IPS-20b (cell line): ENCODE measurements at regions not wholly inside any gene's neighbourhood (a gene's known extent, or its start where the extent isn't known, plus 50 kb on each side); places are given as distances from the start of the nearest gene placed in this dataset.

Experiments used
- H3K27ac ChIP-seq: one replicate; pipeline ENCODE4 v1.5.1; 2013; ENCODE audit warnings: low read length
- H3K27me3 ChIP-seq: 2 replicates; pipeline ENCODE4 v1.6.1; 2013; ENCODE audit warnings: mild to moderate bottlenecking, low read length, inconsistent platforms; ENCODE audit not compliant: insufficient read depth
- H3K36me3 ChIP-seq: 2 replicates; pipeline ENCODE4 v1.6.1; 2013; ENCODE audit warnings: low read depth, mild to moderate bottlenecking, inconsistent platforms, low read length, moderate library complexity; ENCODE audit not compliant: insufficient read depth
- H3K4me1 ChIP-seq: 2 replicates; pipeline ENCODE4 v1.6.1; 2013; ENCODE audit warnings: mild to moderate bottlenecking, control low read depth, inconsistent platforms, low read length, moderate library complexity; ENCODE audit not compliant: insufficient read depth
- H3K4me3 ChIP-seq: 2 replicates; pipeline ENCODE4 v1.5.1; 2013; ENCODE audit warnings: mild to moderate bottlenecking, low read length, inconsistent platforms
- H3K9ac ChIP-seq: 2 replicates; pipeline ENCODE4 v1.6.1; 2013; ENCODE audit warnings: low read depth, mild to moderate bottlenecking, inconsistent platforms, low read length, moderate library complexity
- H3K9me3 ChIP-seq: 2 replicates; pipeline ENCODE4 v1.6.1; 2013; ENCODE audit warnings: mild to moderate bottlenecking, low read depth, low read length, inconsistent platforms; ENCODE audit not compliant: insufficient read depth

- Histone ChIP-seq H3K4me3 (no peak overlapping the region), H3K9ac (no peak overlapping the region), H3K27me3 (no peaks in the 10 kb centered on the region), H3K9me3 (no peaks in the 10 kb centered on the region), H3K27ac (no peak overlapping the region), H3K4me1 (peaks cover 4% of the 10 kb centered on the region; the same call in 1 of the 2 replicates), H3K36me3 (no peaks in the 10 kb centered on the region)
Observed at GRCh38 chr3:152202976-152203626, 65.6 kb upstream of the MBNL1 start.

DNA sequence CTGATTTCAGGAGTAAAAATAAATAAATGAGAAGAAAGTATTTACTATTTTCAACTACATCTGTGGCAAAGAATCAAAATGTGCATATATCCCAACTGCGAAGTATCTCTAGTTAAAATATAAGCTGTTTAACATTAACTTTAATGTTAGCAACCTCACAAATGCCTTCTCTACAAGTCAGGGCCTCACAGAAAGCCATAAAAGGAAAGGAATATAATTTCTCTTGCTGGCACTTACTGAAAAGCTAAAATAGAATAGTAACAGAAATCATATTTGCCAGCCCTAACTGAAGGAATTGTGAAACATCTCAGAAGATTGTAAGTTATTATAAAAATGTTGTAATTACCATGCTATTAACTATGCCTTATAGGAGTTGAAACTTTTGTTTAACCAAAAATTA, 65.1 kb upstream of the MBNL1 start:
- H3K9me3 ChIP-seq, result no peaks in the 10 kb centered on the region
- no peaks in the 10 kb centered on the region for H3K36me3 ChIP-seq
- H3K4me3 ChIP-seq, result no peak overlapping the region
- no peak overlapping the region for H3K27ac ChIP-seq
- no peaks in the 10 kb centered on the region for H3K27me3 ChIP-seq
- no peak overlapping the region for H3K9ac ChIP-seq
- H3K4me1 ChIP-seq, result peaks cover 4% of the 10 kb centered on the region; the same call in 1 of the 2 replicates

- Histone ChIP-seq H3K9ac (no peak overlapping the region), H3K27ac (no peak overlapping the region), H3K4me3 (no peak overlapping the region), H3K9me3 (no peaks in the 10 kb centered on the region), H3K36me3 (no peaks in the 10 kb centered on the region), H3K27me3 (no peaks in the 10 kb centered on the region), H3K4me1 (peaks cover 4% of the 10 kb centered on the region; the same call in 1 of the 2 replicates)
Observed at GRCh38 chr3:152204218-152204617, 64.5 kb upstream of the MBNL1 start.

DNA sequence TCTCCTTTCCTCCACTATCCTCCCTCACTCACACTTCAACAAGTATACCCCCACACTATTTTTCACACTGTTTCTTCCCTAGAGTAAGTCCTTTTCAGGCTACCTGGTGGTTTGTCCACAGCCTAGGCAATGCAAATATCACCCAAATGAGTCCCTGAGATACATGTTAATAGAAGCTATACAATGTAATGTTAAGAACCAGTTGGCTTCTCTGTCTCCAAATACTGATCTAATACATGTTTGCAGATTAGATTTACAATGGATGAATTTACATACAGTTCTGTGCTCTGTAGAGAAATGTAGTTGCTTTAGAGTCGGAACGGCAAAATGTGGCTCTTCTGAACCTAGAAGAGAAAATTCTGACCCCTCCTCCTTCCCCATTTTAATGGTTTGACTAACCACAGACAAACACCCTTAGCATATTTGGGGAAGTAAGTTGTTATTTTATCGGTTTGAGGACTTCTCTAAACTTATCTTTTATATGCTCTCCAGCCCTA, 63.6 kb upstream of the MBNL1 start:
- Histone ChIP-seq H3K9ac (no peak overlapping the region), H3K4me3 (no peak overlapping the region), H3K4me1 (peaks cover 4% of the 10 kb centered on the region; the same call in 1 of the 2 replicates), H3K27me3 (no peaks in the 10 kb centered on the region), H3K9me3 (no peaks in the 10 kb centered on the region), H3K27ac (no peak overlapping the region), H3K36me3 (no peaks in the 10 kb centered on the region)

DNA sequence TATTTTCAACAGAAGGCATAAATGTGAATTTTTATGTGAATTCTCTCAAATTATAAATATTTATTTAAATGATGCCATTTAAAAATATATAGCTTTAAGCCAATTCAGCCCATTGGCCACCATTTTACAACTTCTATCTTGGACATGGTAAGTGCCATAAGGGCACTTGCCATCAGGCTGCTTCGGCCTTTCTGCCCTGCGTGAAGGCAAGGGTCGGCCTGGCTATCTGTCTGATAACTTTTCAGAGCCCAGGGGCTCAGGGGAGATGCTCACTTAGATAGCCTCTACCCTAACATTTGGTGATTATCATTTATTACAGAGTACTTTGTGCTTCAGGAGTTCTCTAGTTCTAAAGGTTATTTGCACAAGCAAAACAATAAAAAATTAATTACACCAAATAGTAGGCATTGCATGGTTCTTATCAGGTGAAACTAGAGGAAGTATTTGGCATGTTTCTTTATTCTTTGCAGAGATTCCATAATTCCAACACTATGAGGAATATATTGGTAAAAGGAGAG, 62.4 kb upstream of the MBNL1 start:
- Histone ChIP-seq H3K27me3 (no peaks in the 10 kb centered on the region), H3K9me3 (no peaks in the 10 kb centered on the region), H3K4me1 (peaks cover 4% of the 10 kb centered on the region; the same call in 1 of the 2 replicates), H3K4me3 (no peak overlapping the region), H3K9ac (no peak overlapping the region), H3K27ac (no peak overlapping the region), H3K36me3 (no peaks in the 10 kb centered on the region)

DNA sequence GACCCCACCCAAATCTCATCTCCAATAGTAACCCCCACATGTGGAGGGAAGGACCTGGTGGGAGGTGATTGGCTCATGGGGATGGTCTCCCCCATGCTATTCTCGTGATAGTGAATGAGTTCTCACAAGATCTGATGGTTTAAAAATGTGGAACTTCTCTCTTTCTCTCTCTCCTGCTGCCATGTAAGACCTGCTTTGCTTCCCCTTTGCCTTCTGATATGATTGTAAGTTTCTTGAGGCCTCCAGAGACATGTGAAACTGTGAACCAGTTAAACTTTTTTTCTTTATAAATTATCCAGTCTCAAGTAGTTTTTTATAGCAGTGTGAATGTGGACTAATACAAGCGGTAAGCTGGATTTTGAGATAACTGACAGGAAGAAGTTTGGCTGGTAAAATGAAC, 60.3 kb upstream of the MBNL1 start:
- Histone ChIP-seq H3K4me1 (peaks cover 8% of the 10 kb centered on the region; the same call in 1 of the 2 replicates), H3K36me3 (no peaks in the 10 kb centered on the region), H3K9ac (no peak overlapping the region), H3K4me3 (no peak overlapping the region), H3K27me3 (no peaks in the 10 kb centered on the region), H3K9me3 (no peaks in the 10 kb centered on the region), H3K27ac (no peak overlapping the region)

GRCh38 chr3:152209060-152209459, 59.7 kb upstream of the MBNL1 start:
- Histone ChIP-seq H3K9me3 (no peaks in the 10 kb centered on the region), H3K27me3 (no peaks in the 10 kb centered on the region), H3K36me3 (no peaks in the 10 kb centered on the region), H3K9ac (no peak overlapping the region), H3K4me1 (peaks cover 10% of the 10 kb centered on the region; the same call in 1 of the 2 replicates), H3K4me3 (no peak overlapping the region), H3K27ac (no peak overlapping the region)

DNA sequence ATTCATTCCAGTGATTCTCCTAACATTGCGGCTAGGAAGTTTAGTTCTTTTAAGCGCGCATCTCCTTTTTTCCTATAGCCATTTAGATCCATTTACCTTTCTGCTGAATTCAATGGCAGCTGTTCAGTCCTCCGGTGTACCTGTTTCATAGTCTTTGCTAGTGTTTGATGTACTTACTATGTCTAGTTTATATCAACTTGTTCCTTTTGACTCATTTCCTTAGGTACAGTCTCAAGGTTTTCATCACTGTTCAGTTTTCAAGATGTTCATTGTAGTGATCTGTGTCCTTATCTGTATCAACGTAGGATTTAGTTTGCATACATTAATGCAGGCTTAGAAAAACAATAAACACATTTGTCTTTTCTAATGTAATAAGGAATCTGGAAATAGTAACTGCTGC, 59.0 kb upstream of the MBNL1 start:
- Histone ChIP-seq H3K9me3 (no peaks in the 10 kb centered on the region), H3K27me3 (no peaks in the 10 kb centered on the region), H3K27ac (no peak overlapping the region), H3K4me1 (peaks cover 10% of the 10 kb centered on the region; the same call in 1 of the 2 replicates), H3K36me3 (no peaks in the 10 kb centered on the region), H3K4me3 (no peak overlapping the region), H3K9ac (no peak overlapping the region)

- H3K27me3 ChIP-seq, result no peaks in the 10 kb centered on the region
- no peak overlapping the region for H3K9ac ChIP-seq
- H3K9me3 ChIP-seq, result no peaks in the 10 kb centered on the region
- H3K36me3 ChIP-seq, result no peaks in the 10 kb centered on the region
- 0 out of 2 replicates have a peak, but pooled peaks cover 7% of the 10 kb centered on the region for H3K4me1 ChIP-seq
- no peak overlapping the region for H3K4me3 ChIP-seq
- H3K27ac ChIP-seq, result no peak overlapping the region
Observed at GRCh38 chr3:152210697-152211096, 58.0 kb upstream of the MBNL1 start.

GRCh38 chr3:152211655-152212054, 57.1 kb upstream of the MBNL1 start:
- Histone ChIP-seq H3K27me3 (no peaks in the 10 kb centered on the region), H3K4me1 (0 out of 2 replicates have a peak, but pooled peaks cover 7% of the 10 kb centered on the region), H3K27ac (no peak overlapping the region), H3K9me3 (no peaks in the 10 kb centered on the region), H3K36me3 (no peaks in the 10 kb centered on the region), H3K9ac (no peak overlapping the region), H3K4me3 (no peak overlapping the region)

DNA sequence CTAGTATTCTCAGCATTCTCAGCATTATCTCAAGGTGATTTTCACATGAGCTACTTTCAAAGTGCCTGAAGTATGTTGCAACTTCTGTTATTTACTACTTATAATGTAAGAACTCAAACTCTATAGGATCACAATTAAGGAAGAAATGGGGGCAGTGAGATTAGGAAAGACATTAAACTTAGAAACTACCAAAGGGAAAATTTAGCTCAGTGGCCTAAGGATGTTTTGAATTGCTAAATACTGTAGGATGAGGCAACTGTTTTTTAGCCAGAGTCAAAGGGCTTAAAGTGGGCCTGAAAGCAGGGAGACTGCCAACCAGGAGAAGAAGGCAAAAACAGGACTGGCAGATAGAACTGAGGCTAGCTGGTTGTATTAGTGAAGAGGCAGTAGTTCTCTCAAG, 55.5 kb upstream of the MBNL1 start:
- Histone ChIP-seq H3K9me3 (no peaks in the 10 kb centered on the region), H3K4me1 (0 out of 2 replicates have a peak, but pooled peaks cover 7% of the 10 kb centered on the region), H3K27me3 (no peaks in the 10 kb centered on the region), H3K4me3 (no peak overlapping the region), H3K36me3 (no peaks in the 10 kb centered on the region), H3K27ac (no peak overlapping the region), H3K9ac (no peak overlapping the region)

- Histone ChIP-seq H3K27me3 (no peaks in the 10 kb centered on the region), H3K36me3 (no peaks in the 10 kb centered on the region), H3K9ac (no peak overlapping the region), H3K9me3 (no peaks in the 10 kb centered on the region), H3K4me1 (0 out of 2 replicates have a peak, but pooled peaks cover 7% of the 10 kb centered on the region), H3K4me3 (no peak overlapping the region), H3K27ac (no peak overlapping the region)
Observed at GRCh38 chr3:152213938-152214337, 54.8 kb upstream of the MBNL1 start.
